Lower leg skin (tissue), 3 donors: ENCODE measurements at regions not wholly inside any gene's neighbourhood (a gene's known extent, or its start where the extent isn't known, plus 50 kb on each side); places are given as distances from the start of the nearest gene placed in this dataset.

Experiments
- CTCF ChIP-seq, 3 donors: fragments of 450-650 bp; IDR thresholded peaks; one replicate each; pipeline ENCODE4 v1.5.1; 2016; ENCODE audit warnings: antibody characterized with exemption in 3 of 3, mild to moderate bottlenecking in 3 of 3, moderate library complexity in 2 of 3
- POLR2A ChIP-seq, 2 donors: fragments of 450-650 bp; IDR thresholded peaks; one replicate each; pipeline ENCODE4 v1.6.1; 2016 to 2017; ENCODE audit warnings: antibody characterized with exemption in 2 of 2, mild to moderate bottlenecking in 1 of 2, moderate library complexity in 1 of 2

DNA sequence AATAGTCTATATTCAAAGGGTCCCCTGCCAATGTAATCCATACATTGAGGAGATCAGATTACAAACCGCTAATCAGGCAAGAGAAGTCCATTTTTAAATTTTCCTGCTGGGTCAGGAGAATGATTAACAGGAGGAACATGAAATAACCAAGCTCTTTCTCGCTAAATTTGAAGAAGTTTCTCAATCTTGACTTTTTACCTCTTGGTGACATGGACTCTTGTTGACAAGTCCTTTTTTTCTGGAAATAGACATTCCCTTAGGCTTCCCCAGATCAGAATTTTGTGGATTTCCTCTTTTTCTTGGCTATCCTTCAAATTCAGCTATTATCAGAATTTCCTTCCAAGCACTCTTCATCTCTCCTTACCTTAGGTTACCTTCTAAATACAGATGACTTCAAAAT lies 153.0 kb upstream of the LRATD1 start:
- TF ChIP-seq CTCF (IDR thresholded peaks at IDR 0.05) (no peak), POLR2A (IDR thresholded peaks at IDR 0.05) (no peak)
